ENCODE measurements at regions not wholly inside any gene's neighbourhood (a gene's known extent, or its start where the extent isn't known, plus 50 kb on each side); places are given as distances from the start of the nearest gene placed in this dataset.

- no peak for DNase-seq
These were observed 61.8 kb upstream of the ETS2 start for GRCh38 chr21:38743772-38744529.

GRCh38 chr21:38744861-38745260 is 60.9 kb upstream of the ETS2 start:
- DNase-seq: no peak

- DNase-seq: no peak
These were observed 57.9 kb upstream of the ETS2 start for GRCh38 chr21:38747810-38748209.

DNA sequence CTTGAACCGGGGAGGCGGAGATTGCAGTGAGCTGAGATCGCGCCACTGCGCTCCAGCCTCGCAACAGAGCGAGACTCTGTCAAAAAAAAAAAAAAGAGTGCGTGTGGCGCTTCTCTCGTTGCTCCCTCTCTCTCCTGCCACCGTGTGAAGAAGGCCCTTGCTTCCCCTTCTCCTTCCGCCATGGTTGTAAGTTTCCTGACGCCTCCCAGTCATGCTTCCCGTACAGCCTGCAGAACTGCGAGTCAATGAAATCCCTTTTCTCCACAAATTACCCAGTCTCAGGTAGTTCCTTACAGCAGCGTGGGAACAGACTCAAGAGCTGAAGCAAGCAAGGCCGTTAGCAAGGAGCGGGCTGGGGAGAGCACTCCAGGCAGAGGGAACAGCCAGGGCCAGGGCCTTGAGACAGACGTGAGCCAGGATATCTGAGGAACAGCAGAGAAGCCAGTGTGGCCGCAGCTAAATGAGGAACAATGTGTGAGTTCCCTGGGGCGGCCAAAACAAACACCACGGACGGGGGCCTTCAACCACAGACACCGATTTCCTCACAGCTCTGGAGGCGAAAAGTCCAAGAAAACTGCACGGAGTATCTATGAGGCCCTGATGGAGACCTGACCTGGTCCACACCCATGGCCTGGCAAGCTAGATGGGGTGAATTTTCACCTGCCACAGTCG is 54.2 kb upstream of the ETS2 start:
- DNase-seq: no peak

GRCh38 chr21:38752051-38752505 is 53.7 kb upstream of the ETS2 start:
- no peak for DNase-seq

GRCh38 chr21:38753114-38753513 is 52.6 kb upstream of the ETS2 start:
- no peak for DNase-seq

DNA sequence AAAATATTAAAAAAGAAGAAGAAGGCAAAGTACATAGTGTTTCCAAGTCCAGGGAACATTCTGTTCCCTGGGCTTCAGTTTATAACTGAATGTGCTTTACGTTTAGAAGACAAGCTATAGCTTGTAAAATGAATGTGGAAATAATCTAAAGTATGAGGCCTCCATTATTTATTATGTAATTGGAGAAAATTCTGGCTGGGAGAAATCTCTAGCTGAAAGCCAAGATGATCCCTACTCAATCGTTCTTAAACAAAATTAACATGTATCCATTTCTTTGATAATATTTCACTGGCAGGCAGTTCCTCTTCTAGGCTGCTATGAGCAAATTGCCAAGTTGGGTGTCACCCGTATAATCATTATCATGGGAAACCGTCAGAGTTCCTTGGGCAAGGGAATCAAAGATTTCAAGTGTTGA is 52.2 kb upstream of the ETS2 start:
- DNase-seq: no peak
